Endothelial cell of umbilical vein (primary cell): ENCODE measurements at regions not wholly inside any gene's neighbourhood (a gene's known extent, or its start where the extent isn't known, plus 50 kb on each side); places are given as distances from the start of the nearest gene placed in this dataset.

Source experiments
- EZH2 ChIP-seq: IDR thresholded peaks from 2 replicates; pipeline ENCODE4 v1.6.1; 2012; ENCODE audit warnings: borderline replicate concordance, low read depth, mild to moderate bottlenecking, moderate library complexity, low read length, inconsistent platforms; ENCODE audit not compliant: severe bottlenecking
- TF ChIP-seq, protein P1 (sequence below), 2 donors: IDR thresholded peaks; 1 replicate in 1 of 2; 2 replicates in 1 of 2; pipeline ENCODE4 v1.5.1; 2011; ENCODE audit warnings: low read length in 2 of 2, mild to moderate bottlenecking in 2 of 2, moderate library complexity in 2 of 2, control low read depth in 1 of 2, inconsistent platforms in 1 of 2, low read depth in 1 of 2; ENCODE audit not compliant: insufficient read depth in 1 of 2; ENCODE audit errors: extremely low read depth in 1 of 2
- TF ChIP-seq, protein P2 (sequence below): IDR thresholded peaks from 2 replicates; pipeline ENCODE4 v1.6.1; 2011; ENCODE audit not compliant: insufficient read depth, insufficient read length

DNA sequence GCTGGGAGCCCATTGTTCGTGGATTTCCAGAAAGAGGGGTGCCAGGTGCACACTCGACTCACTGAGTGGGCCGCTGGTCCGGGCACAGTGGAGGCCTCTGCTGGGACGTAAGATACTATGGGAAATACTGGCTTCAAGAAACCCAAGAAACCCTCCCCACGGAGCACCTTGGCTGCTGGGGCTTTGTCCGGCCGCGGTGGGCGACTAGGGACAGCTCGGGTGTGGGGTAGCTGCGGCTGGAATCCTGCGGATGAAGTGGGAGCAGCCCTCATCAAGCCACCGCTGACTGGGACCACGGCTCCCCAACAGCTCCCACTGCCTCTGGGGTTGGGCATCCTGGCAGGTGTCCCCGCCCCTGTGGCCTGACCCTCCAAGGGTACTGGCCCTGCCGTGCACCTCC lies 69.5 kb upstream of the GATA5 start:
- TF ChIP-seq, protein P1, sequence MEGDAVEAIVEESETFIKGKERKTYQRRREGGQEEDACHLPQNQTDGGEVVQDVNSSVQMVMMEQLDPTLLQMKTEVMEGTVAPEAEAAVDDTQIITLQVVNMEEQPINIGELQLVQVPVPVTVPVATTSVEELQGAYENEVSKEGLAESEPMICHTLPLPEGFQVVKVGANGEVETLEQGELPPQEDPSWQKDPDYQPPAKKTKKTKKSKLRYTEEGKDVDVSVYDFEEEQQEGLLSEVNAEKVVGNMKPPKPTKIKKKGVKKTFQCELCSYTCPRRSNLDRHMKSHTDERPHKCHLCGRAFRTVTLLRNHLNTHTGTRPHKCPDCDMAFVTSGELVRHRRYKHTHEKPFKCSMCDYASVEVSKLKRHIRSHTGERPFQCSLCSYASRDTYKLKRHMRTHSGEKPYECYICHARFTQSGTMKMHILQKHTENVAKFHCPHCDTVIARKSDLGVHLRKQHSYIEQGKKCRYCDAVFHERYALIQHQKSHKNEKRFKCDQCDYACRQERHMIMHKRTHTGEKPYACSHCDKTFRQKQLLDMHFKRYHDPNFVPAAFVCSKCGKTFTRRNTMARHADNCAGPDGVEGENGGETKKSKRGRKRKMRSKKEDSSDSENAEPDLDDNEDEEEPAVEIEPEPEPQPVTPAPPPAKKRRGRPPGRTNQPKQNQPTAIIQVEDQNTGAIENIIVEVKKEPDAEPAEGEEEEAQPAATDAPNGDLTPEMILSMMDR (IDR thresholded peaks at IDR 0.05; ENCODE audit: extremely low read depth in 1 of 2, insufficient read depth in 1 of 2, low read depth in 1 of 2, low read length in 2 of 2): no peak
- no peak for TF ChIP-seq EZH2
- TF ChIP-seq, protein P2, sequence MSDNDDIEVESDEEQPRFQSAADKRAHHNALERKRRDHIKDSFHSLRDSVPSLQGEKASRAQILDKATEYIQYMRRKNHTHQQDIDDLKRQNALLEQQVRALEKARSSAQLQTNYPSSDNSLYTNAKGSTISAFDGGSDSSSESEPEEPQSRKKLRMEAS: no peak
